ENCODE measurements at regions not wholly inside any gene's neighbourhood (a gene's known extent, or its start where the extent isn't known, plus 50 kb on each side); places are given as distances from the start of the nearest gene placed in this dataset.
"Not testable (repeated sequence)": the region's sequence is repeated elsewhere in the genome, so short reads cannot be mapped to it uniquely, and the experiment has no call there.

DNA sequence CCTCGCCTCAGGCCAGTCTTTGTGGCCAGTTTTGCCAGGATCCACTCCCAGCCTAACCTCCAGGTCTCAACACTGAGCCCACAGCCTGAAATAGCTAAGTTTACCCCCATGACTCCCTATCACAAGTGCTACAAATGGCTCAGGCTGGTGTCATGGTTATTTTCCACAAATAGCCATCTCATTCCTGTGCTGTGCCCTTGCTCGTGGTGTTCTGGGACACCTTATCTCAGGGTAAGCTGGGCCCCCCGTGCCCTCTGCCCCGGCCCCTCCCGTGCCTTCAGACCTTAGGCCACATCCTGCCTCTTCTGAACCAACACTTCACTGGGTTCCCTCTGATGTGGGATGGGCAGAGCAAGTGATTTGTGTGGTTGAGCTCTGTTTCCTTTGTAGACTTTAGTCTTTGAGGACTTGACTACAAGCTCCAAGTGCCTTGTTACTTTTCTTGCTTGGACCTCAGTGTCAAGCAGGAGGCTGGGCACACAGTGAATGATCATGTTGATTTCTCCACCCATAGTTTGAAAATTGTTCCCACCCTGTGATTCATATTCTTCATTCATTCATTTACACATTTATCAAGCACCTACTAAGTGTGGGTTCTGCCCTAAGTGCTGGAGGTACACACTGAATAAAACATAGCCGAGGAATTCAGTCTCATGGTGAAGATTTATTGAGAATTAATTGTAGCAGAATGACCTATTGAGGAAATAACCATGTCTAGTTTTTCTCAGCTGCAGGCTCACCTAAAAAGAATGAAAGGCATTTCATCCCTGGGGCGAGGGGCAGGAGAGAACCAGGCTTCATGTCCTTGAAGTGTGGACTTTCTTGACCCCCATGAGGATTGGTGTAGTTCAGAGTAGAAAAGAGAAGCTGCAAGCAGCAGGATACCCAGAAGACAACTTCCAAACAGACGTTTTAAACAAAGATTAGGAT lies 84.5 kb upstream of the CTNNA1 start:
- TF ChIP-seq, protein P1, sequence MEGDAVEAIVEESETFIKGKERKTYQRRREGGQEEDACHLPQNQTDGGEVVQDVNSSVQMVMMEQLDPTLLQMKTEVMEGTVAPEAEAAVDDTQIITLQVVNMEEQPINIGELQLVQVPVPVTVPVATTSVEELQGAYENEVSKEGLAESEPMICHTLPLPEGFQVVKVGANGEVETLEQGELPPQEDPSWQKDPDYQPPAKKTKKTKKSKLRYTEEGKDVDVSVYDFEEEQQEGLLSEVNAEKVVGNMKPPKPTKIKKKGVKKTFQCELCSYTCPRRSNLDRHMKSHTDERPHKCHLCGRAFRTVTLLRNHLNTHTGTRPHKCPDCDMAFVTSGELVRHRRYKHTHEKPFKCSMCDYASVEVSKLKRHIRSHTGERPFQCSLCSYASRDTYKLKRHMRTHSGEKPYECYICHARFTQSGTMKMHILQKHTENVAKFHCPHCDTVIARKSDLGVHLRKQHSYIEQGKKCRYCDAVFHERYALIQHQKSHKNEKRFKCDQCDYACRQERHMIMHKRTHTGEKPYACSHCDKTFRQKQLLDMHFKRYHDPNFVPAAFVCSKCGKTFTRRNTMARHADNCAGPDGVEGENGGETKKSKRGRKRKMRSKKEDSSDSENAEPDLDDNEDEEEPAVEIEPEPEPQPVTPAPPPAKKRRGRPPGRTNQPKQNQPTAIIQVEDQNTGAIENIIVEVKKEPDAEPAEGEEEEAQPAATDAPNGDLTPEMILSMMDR (IDR thresholded peaks at IDR 0.05; ENCODE audit: low read depth, low read length): no peak
- Histone ChIP-seq H3K27ac (no peak overlapping the region), H3K4me3 (ENCODE audit: low read depth, low read length) (no peak overlapping the region), H3K36me3 (no peaks in the 10 kb centered on the region), H3K9me3 (ENCODE audit: severe bottlenecking) (no peaks in the 10 kb centered on the region), H3K27me3 (ENCODE audit: insufficient read depth, low read depth, severe bottlenecking) (no peaks in the 10 kb centered on the region)
- DNase-seq: no peak

DNA sequence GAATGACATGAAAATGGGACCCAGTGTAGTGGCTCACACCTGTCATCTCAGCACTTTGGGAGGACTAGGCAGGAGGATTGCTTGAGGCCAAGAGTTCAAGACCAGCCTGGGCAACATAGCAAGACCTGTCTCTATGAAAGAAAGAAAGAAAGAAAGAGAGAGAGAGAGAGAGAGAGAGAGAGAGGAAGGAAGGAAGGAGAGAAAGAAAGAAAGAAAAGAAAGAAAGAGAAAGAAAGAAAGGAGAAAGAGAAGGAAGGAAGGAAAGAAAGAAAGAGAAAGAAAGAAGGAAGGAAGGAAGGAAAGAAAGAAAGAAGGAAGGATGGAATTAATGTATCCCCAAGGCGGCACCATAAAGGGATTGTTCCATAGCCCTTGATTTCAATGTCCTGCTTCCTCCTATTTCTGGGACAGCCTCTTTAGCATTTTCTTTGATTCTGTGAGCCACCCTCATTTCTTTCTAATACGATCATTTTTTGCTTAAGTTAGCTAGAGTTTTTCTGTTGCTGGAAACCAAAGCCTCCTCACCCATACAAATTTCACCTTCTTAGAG lies 85.4 kb upstream of the CTNNA1 start:
- H3K27ac ChIP-seq; H3K4me3 ChIP-seq (ENCODE audit: low read depth, low read length); H3K27me3 ChIP-seq (ENCODE audit: insufficient read depth, low read depth, severe bottlenecking); H3K36me3 ChIP-seq; H3K9me3 ChIP-seq (ENCODE audit: severe bottlenecking); DNase-seq: not testable (repeated sequence)

DNA sequence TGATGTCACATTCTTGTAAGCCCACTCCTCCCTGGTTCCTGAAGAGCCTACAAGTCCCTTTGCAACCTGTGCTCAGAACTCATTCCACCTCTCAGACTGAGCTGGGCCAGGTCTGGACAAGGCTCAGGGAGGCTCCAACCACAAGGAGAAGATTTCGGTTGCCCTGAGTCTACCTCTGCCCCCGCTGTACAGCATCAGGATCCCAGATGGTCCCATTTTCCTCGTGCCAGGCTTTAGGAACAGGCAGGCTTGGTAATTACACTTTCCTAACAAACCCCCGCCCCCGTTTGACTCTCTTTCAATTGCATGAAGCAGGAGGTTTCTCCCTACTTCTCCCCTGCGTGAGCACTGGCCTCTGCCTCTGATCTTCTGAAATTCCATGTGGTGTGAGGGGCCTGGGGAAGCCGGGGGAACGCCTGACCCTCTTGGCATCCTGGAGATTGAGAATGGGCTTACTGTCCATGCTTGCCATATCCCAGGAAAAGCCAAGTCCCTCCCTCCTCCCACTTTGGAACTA lies 86.9 kb upstream of the CTNNA1 start:
- peak overlapping the region; percentile 92; the same call in 1 of the 2 replicates for H3K27ac ChIP-seq
- no peak for DNase-seq
- H3K27me3 ChIP-seq (ENCODE audit: insufficient read depth, low read depth, severe bottlenecking): no peaks in the 10 kb centered on the region
- no peak overlapping the region for H3K4me3 ChIP-seq (ENCODE audit: low read depth, low read length)
- H3K36me3 ChIP-seq: no peaks in the 10 kb centered on the region
- TF ChIP-seq, protein P1 (IDR thresholded peaks at IDR 0.05; ENCODE audit: low read depth, low read length): no peak
- H3K9me3 ChIP-seq (ENCODE audit: severe bottlenecking): no peaks in the 10 kb centered on the region

DNA sequence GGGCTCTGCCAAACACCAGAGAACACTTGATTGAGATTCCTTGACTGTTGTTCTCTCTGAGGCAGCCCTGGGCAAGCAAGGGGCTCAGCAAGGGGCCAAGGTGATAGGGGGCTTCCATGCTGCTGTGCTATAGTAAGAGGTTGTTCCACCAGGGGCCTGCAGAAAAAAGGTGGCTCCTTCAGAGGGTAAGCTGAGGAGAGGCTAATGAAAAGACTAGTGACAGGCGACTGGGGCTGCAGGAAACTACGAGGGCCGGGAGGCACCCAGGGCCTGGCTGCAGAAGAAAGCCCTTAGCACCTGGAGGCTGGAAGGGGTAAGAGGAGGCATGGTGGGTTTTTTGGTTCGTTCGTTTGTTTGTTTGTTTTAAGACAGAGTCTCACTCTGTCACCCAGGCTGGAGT lies 88.0 kb upstream of the CTNNA1 start:
- TF ChIP-seq, protein P1 (IDR thresholded peaks at IDR 0.05; ENCODE audit: low read depth, low read length): no peak
- H3K9me3 ChIP-seq (ENCODE audit: severe bottlenecking): no peaks in the 10 kb centered on the region
- no peaks in the 10 kb centered on the region for H3K27me3 ChIP-seq (ENCODE audit: insufficient read depth, low read depth, severe bottlenecking)
- DNase-seq: no peak
- H3K27ac ChIP-seq: peak overlapping the region; percentile 92
- no peaks in the 10 kb centered on the region for H3K36me3 ChIP-seq
- H3K4me3 ChIP-seq (ENCODE audit: low read depth, low read length): no peak overlapping the region

DNA sequence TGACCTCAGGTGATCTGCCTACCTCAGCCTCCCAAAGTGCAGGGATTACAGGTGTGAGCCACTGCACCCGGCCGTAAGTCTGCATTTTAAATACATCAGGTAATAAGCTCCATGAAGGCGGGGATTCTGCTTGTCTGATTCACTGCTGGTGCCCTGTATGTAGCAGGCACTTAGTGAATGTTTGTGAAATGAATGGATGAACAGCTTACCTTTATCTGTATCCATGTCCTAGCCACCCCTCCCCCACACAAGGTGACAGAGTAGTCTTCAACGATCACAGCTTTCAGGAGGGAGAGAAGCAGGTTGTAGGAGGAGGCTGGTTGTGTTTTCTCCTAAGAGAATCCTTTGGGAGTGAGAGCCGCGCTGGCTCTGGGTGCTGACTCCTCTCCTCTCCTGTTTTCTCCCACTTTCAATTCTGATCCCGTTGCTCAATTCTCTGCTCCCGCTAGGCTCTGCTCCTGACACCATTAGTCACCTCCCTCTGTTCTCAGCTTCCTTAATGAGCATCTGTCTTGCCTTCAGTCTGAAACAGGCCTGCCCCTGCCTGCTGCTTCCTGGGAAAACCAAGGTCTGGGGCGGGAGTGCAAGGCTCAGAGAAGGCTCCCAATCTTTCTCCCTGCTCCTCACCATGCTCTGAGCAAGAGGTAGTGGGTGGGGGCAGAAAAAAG lies 88.8 kb upstream of the CTNNA1 start:
- H3K27me3 ChIP-seq (ENCODE audit: insufficient read depth, low read depth, severe bottlenecking): no peaks in the 10 kb centered on the region
- no peaks in the 10 kb centered on the region for H3K9me3 ChIP-seq (ENCODE audit: severe bottlenecking)
- H3K27ac ChIP-seq: peak overlapping the region; percentile 92
- H3K4me3 ChIP-seq (ENCODE audit: low read depth, low read length): 0 out of 2 replicates have a peak overlapping the region, but pooled peaks have one; percentile 0
- DNase-seq: peak; percentile 82
- TF ChIP-seq, protein P1 (IDR thresholded peaks at IDR 0.05; ENCODE audit: low read depth, low read length): no peak
- no peaks in the 10 kb centered on the region for H3K36me3 ChIP-seq

- TF ChIP-seq, protein P1 (IDR thresholded peaks at IDR 0.05; ENCODE audit: low read depth, low read length): no peak
- peak overlapping the region; percentile 92 for H3K27ac ChIP-seq
- DNase-seq: no peak
- H3K27me3 ChIP-seq (ENCODE audit: insufficient read depth, low read depth, severe bottlenecking): no peaks in the 10 kb centered on the region
- H3K36me3 ChIP-seq: no peaks in the 10 kb centered on the region
- no peaks in the 10 kb centered on the region for H3K9me3 ChIP-seq (ENCODE audit: severe bottlenecking)
- H3K4me3 ChIP-seq (ENCODE audit: low read depth, low read length): no peak overlapping the region
Observed at GRCh38 chr5:138663561-138663960, 88.4 kb upstream of the HSPA9 start.
